GM18517 (cell line): ENCODE measurements at regions not wholly inside any gene's neighbourhood (a gene's known extent, or its start where the extent isn't known, plus 50 kb on each side); places are given as distances from the start of the nearest gene placed in this dataset.

Experiments
- ATAC-seq: cut with Tn5 transposase; IDR thresholded peaks from one replicate; pipeline ENCODE4 v1.9.1; 2021; ENCODE audit warnings: mild to moderate bottlenecking, moderate library complexity; ENCODE audit not compliant: unreplicated experiment

- no peak for ATAC-seq
Observed at GRCh38 chr11:95586155-95586554, 203.4 kb downstream of the FAM76B start.

GRCh38 chr11:95585752-95586077 is 203.9 kb downstream of the FAM76B start:
- no peak for ATAC-seq

- no peak for ATAC-seq
Observed at GRCh38 chr11:95585069-95585751, 204.4 kb downstream of the FAM76B start.

GRCh38 chr11:95584589-95584988 is 205.0 kb downstream of the FAM76B start:
- peak; percentile 68 for ATAC-seq

GRCh38 chr11:95584180-95584579 is 205.4 kb downstream of the FAM76B start:
- ATAC-seq = peak; percentile 16

- ATAC-seq = no peak
Observed at GRCh38 chr11:95577716-95578460, 211.7 kb downstream of the FAM76B start.

- ATAC-seq = no peak
Observed at GRCh38 chr11:95576146-95576845, 213.3 kb downstream of the FAM76B start.

GRCh38 chr11:95575517-95575916 is 214.1 kb downstream of the FAM76B start:
- no peak for ATAC-seq

- no peak for ATAC-seq
Observed at GRCh38 chr11:95571718-95572260, 217.8 kb downstream of the FAM76B start.

GRCh38 chr11:95570845-95571244 is 218.7 kb downstream of the FAM76B start:
- ATAC-seq = no peak

- no peak for ATAC-seq
Observed at GRCh38 chr11:95569207-95569606, 220.4 kb downstream of the FAM76B start.

GRCh38 chr11:95568281-95568680 is 221.3 kb downstream of the FAM76B start:
- no peak for ATAC-seq

- ATAC-seq = no peak
Observed at GRCh38 chr11:95567685-95568084, 221.9 kb downstream of the FAM76B start.

- no peak for ATAC-seq
Observed at GRCh38 chr11:95566211-95566610, 223.4 kb downstream of the FAM76B start.

GRCh38 chr11:95565724-95566141 is 223.8 kb downstream of the FAM76B start:
- ATAC-seq = no peak

GRCh38 chr11:95563859-95564258 is 225.7 kb downstream of the FAM76B start:
- ATAC-seq = no peak

- ATAC-seq = no peak
Observed at GRCh38 chr11:95563173-95563572, 226.4 kb downstream of the FAM76B start.

GRCh38 chr11:95562196-95562921 is 227.2 kb downstream of the FAM76B start:
- no peak for ATAC-seq

GRCh38 chr11:95559899-95560298 is 229.7 kb downstream of the FAM76B start:
- ATAC-seq = no peak

GRCh38 chr11:95557376-95557775 is 232.2 kb downstream of the FAM76B start:
- no peak for ATAC-seq
